ENCODE measurements at regions not wholly inside any gene's neighbourhood (a gene's known extent, or its start where the extent isn't known, plus 50 kb on each side); places are given as distances from the start of the nearest gene placed in this dataset.

DNA sequence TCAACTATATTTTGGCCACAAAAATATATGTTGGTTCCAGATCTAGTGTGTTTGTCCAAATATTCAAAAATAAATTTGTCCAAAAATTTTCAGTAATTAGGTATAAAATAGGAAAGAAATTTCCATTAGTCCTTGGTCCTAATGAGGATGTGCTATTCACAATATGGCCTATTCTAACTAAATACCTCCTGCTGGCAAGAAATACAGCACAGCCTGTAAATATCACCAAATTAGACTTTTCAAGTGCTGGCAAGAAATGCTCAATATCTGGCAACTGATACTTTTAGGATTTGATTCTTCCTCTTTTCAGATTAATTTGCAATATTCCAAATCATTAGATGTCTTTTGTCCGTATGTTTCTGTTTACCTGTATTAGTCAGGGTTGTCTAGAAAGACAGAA, 1446.2 kb downstream of the LRFN5 start:
- H3K4me3 ChIP-seq, result no peak overlapping the region
- no peaks in the 10 kb centered on the region for H3K27me3 ChIP-seq
- ATAC-seq, result no peak
- TF ChIP-seq, protein P1, sequence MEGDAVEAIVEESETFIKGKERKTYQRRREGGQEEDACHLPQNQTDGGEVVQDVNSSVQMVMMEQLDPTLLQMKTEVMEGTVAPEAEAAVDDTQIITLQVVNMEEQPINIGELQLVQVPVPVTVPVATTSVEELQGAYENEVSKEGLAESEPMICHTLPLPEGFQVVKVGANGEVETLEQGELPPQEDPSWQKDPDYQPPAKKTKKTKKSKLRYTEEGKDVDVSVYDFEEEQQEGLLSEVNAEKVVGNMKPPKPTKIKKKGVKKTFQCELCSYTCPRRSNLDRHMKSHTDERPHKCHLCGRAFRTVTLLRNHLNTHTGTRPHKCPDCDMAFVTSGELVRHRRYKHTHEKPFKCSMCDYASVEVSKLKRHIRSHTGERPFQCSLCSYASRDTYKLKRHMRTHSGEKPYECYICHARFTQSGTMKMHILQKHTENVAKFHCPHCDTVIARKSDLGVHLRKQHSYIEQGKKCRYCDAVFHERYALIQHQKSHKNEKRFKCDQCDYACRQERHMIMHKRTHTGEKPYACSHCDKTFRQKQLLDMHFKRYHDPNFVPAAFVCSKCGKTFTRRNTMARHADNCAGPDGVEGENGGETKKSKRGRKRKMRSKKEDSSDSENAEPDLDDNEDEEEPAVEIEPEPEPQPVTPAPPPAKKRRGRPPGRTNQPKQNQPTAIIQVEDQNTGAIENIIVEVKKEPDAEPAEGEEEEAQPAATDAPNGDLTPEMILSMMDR (IDR thresholded peaks at IDR 0.05), result no peak
- H3K4me1 ChIP-seq, result no peaks in the 10 kb centered on the region
- no peak for DNase-seq
- H3K36me3 ChIP-seq, result no peaks in the 10 kb centered on the region
- no peaks in the 10 kb centered on the region for H3K9me3 ChIP-seq
- H3K27ac ChIP-seq, result no peak overlapping the region
- intact Hi-C loops (cut with DNase I), result no loop called here

DNA sequence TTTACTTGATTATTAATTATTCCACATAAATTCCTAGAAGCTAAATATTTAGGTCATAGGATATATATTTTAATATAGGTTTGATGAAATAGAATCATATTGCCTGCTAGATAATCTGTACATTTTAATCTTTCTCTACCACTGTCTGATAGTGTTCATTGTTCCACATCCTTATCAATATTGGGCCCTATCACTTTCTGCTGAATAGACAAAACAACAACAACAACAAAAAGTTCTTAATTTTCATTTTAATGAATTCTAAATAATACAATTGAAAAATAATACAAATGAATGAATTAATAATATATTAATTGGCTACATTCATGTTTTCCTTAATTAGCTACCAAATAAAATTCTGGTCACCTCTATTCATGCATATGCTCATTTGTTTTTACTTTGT, 1437.2 kb downstream of the LRFN5 start:
- TF ChIP-seq, protein P1 (IDR thresholded peaks at IDR 0.05), result no peak

DNA sequence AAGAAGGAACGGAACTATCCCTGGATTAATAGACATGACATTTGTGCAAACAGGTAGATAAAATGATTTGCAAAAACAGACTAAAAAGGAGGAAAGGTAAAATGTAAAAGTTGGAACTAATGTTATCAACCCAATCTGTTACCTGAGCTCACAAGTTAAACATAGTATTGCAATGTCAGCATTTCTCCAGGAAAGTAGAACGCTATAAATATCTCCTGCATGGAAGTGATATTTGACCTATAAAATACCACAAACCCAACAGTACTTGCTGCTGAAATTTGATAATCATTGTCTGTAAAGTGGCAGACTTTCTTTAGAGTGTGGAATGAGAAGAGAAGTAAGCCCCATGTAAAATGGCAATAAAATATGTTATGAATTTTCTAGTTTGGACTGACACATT, 1435.7 kb downstream of the LRFN5 start:
- Histone ChIP-seq H3K4me3 (no peak overlapping the region), H3K27me3 (no peaks in the 10 kb centered on the region), H3K4me1 (no peaks in the 10 kb centered on the region), H3K9me3 (no peaks in the 10 kb centered on the region), H3K27ac (no peak overlapping the region), H3K36me3 (no peaks in the 10 kb centered on the region)
- DNase-seq (no peak), ATAC-seq (no peak)
- intact Hi-C loops (cut with DNase I), result no loop called here
- TF ChIP-seq, protein P1 (IDR thresholded peaks at IDR 0.05), result no peak

More for the DNA sequence above, 1437.2 kb downstream of the LRFN5 start:
- Histone ChIP-seq H3K4me1 (no peaks in the 10 kb centered on the region), H3K36me3 (no peaks in the 10 kb centered on the region), H3K4me3 (no peak overlapping the region), H3K27ac (no peak overlapping the region), H3K9me3 (no peaks in the 10 kb centered on the region), H3K27me3 (no peaks in the 10 kb centered on the region)
- no peak for ATAC-seq
- intact Hi-C loops (cut with DNase I), result no loop called here
- no peak for DNase-seq

DNA sequence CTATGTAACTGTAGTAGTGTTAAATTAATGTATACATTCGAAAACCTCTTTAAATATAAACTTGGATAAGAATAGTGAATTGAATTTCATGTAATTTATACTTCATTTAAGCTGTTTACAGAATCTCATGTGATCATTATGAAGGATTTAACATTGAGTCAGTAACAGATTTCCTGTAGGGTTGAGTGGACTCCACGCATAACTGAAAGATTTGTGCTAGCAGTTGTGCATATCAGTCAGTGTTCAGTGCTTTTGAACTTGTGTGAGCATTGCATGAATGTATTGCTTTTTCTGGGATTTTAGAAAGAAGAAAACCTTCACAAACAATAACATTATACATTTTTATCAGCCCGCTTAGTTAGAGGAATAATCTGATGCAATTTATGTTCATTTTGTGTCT, 1435.3 kb downstream of the LRFN5 start:
- no peak for ATAC-seq
- no peaks in the 10 kb centered on the region for H3K27me3 ChIP-seq
- no peak overlapping the region for H3K4me3 ChIP-seq
- intact Hi-C loops (cut with DNase I), result no loop called here
- no peaks in the 10 kb centered on the region for H3K4me1 ChIP-seq
- H3K27ac ChIP-seq, result no peak overlapping the region
- DNase-seq, result no peak
- TF ChIP-seq, protein P1 (IDR thresholded peaks at IDR 0.05), result no peak
- H3K36me3 ChIP-seq, result no peaks in the 10 kb centered on the region
- H3K9me3 ChIP-seq, result no peaks in the 10 kb centered on the region

DNA sequence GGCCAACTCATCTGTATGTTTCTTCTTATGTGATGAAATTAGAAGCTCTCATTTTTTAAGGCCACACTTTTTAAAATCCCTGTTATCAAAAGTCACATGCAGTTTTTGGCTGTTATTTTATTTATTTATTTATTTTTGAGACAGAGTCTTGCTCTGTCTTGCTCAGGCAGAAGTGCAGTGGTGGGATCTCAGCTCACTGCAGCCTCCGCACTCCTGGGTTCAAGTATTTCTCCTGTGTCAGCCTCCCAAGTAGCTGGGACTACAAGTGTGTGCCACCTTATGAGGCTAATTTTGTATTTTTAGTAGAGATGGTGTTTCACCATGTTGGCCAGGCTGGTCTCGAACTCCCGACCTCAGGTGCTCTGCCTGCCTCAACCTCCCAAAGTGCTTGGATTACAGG, 1434.5 kb downstream of the LRFN5 start:
- Histone ChIP-seq H3K4me3 (no peak overlapping the region), H3K4me1 (no peaks in the 10 kb centered on the region), H3K27me3 (no peaks in the 10 kb centered on the region), H3K36me3 (no peaks in the 10 kb centered on the region), H3K9me3 (no peaks in the 10 kb centered on the region), H3K27ac (no peak overlapping the region)
- ATAC-seq (no peak), DNase-seq (no peak)
- intact Hi-C loops (cut with DNase I), result no loop called here
- TF ChIP-seq, protein P1 (IDR thresholded peaks at IDR 0.05), result no peak
